ENCODE measurements at regions not wholly inside any gene's neighbourhood (a gene's known extent, or its start where the extent isn't known, plus 50 kb on each side); places are given as distances from the start of the nearest gene placed in this dataset.

DNA sequence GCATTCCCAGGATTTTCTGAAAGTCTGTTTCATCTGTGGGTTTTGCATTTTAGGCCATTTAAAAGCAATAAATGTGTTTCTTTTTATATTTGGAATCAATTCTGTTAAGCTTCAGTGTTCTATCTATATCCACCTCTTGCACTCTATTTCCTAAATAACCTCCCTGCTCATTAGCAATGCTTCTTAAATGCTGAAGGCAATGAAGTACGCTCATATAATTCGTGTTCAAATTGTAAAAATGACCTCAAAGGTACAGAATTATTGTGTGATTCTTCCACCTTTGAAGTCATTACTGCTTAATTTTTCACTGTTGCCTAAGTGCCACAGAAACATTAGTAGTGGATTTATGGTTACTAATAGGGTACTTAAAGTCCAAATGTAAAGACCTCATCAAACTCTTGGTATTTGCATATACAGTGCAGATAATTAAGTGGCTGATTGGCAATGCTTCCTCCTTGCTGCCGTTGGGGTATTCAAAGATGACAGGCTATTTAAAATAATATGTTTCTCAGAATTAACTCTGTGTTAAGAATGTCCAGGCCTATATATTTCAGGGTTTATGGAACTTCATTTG is 730.8 kb downstream of the TECRL start:
- H4K12ac ChIP-seq (ENCODE audit: low read depth, low read length): no peak overlapping the region
- H3K9me3 ChIP-seq (ENCODE audit: insufficient read depth, low read depth, low read length): no peaks in the 10 kb centered on the region
- H3K27me3 ChIP-seq (ENCODE audit: insufficient read depth, low read length): no peaks in the 10 kb centered on the region
- no peaks in the 10 kb centered on the region for H3K4me1 ChIP-seq (ENCODE audit: control insufficient read depth in 1 of 2, insufficient read depth in 2 of 2, low read length in 2 of 2)
- H2BK12ac ChIP-seq (ENCODE audit: low read length): no peak overlapping the region
- H3K4me3 ChIP-seq (ENCODE audit: low read depth, low read length): no peak overlapping the region
- H3K9ac ChIP-seq (ENCODE audit: low read length): no peak overlapping the region
- H4K8ac ChIP-seq (ENCODE audit: low read depth, low read length): no peak overlapping the region
- H2AFZ ChIP-seq (ENCODE audit: insufficient read depth, low read length, poor library complexity): no peak overlapping the region
- H2BK120ac ChIP-seq (ENCODE audit: insufficient read depth, low read length, poor library complexity): no peak overlapping the region
- no peak overlapping the region for H3K14ac ChIP-seq (ENCODE audit: low read length)
- H2BK5ac ChIP-seq (ENCODE audit: low read depth, low read length, poor library complexity): no peak overlapping the region
- no peaks in the 10 kb centered on the region for H3K36me3 ChIP-seq (ENCODE audit: control insufficient read depth in 1 of 2, insufficient read depth in 2 of 2, low read length in 2 of 2)
- no peaks in the 10 kb centered on the region for H3K79me2 ChIP-seq (ENCODE audit: control insufficient read depth, insufficient read depth, low read length, poor library complexity)
- no peak overlapping the region for H3K18ac ChIP-seq (ENCODE audit: low read length)
- no peak overlapping the region for H3K23ac ChIP-seq (ENCODE audit: low read length)
- H2AK5ac ChIP-seq (ENCODE audit: low read length): no peak overlapping the region
- no peak overlapping the region for H3K4me2 ChIP-seq (ENCODE audit: low read length)
- H4K91ac ChIP-seq (ENCODE audit: low read depth, low read length): no peak overlapping the region
- H3K4ac ChIP-seq (ENCODE audit: low read depth, low read length): no peak overlapping the region
- H3K27ac ChIP-seq (ENCODE audit: low read depth, low read length): no peak overlapping the region
- DNase-seq: no peak
- H3K79me1 ChIP-seq (ENCODE audit: low read length): no peaks in the 10 kb centered on the region
- no CpG with 5 or more reads among the region's 3 CpGs for WGBS (ENCODE audit: extremely low coverage, insufficient coverage, insufficient read length)

DNA sequence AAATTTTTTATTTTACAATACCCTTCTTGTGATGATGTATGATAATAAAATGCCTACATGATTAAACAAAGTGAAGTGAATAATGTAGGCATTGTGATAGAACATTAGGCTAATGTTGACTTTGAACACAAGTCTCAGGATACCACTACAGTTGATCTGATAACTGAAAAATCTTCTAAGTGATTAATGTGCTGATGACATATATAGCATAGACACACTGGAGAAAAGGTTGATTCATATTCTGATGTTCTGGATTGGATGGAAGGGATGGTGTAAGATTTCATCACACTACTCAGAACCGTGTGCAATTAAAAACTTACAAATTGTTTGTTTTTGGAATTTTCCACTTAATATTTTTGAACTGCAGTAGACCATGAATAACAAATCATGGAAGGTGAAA is 738.5 kb downstream of the TECRL start:
- no peaks in the 10 kb centered on the region for H3K4me1 ChIP-seq (ENCODE audit: control insufficient read depth in 1 of 2, insufficient read depth in 2 of 2, low read length in 2 of 2)
- no peak overlapping the region for H4K8ac ChIP-seq (ENCODE audit: low read depth, low read length)
- no peak overlapping the region for H2AFZ ChIP-seq (ENCODE audit: insufficient read depth, low read length, poor library complexity)
- H2BK120ac ChIP-seq (ENCODE audit: insufficient read depth, low read length, poor library complexity): no peak overlapping the region
- H3K4me3 ChIP-seq (ENCODE audit: low read depth, low read length): no peak overlapping the region
- no peak overlapping the region for H2BK5ac ChIP-seq (ENCODE audit: low read depth, low read length, poor library complexity)
- no peak overlapping the region for H3K4ac ChIP-seq (ENCODE audit: low read depth, low read length)
- no peaks in the 10 kb centered on the region for H3K36me3 ChIP-seq (ENCODE audit: control insufficient read depth in 1 of 2, insufficient read depth in 2 of 2, low read length in 2 of 2)
- no peak overlapping the region for H2BK12ac ChIP-seq (ENCODE audit: low read length)
- no peak overlapping the region for H3K4me2 ChIP-seq (ENCODE audit: low read length)
- no peak overlapping the region for H3K23ac ChIP-seq (ENCODE audit: low read length)
- H3K79me1 ChIP-seq (ENCODE audit: low read length): no peaks in the 10 kb centered on the region
- no peaks in the 10 kb centered on the region for H3K79me2 ChIP-seq (ENCODE audit: control insufficient read depth, insufficient read depth, low read length, poor library complexity)
- no peak overlapping the region for H3K27ac ChIP-seq (ENCODE audit: low read depth, low read length)
- no peaks in the 10 kb centered on the region for H3K27me3 ChIP-seq (ENCODE audit: insufficient read depth, low read length)
- H4K12ac ChIP-seq (ENCODE audit: low read depth, low read length): no peak overlapping the region
- no peak overlapping the region for H3K18ac ChIP-seq (ENCODE audit: low read length)
- H4K91ac ChIP-seq (ENCODE audit: low read depth, low read length): no peak overlapping the region
- H3K9ac ChIP-seq (ENCODE audit: low read length): no peak overlapping the region
- no peak overlapping the region for H2AK5ac ChIP-seq (ENCODE audit: low read length)
- H3K9me3 ChIP-seq (ENCODE audit: insufficient read depth, low read depth, low read length): no peaks in the 10 kb centered on the region
- DNase-seq: no peak
- no peak overlapping the region for H3K14ac ChIP-seq (ENCODE audit: low read length)
- WGBS (ENCODE audit: extremely low coverage, insufficient coverage, insufficient read length): no CpG with 5 or more reads among the region's 1 CpG

DNA sequence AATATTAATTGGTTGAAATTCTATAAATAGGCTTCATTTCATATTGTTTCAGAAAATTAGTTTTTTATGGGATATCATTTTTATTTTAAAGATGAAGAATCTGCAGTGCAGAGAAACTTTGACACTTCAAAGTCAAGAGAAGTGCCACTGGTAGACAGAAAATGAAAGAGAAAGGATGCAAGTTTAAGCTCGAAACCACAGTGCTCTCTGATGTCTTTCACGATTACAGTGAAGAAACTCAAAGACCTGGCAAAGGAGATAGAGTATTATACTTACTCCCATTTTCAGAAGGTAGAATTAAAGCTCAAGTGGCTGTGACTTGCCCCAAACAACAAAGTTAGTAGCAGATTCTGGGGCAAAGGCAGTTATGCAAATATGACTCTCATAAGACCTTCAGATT is 745.4 kb downstream of the TECRL start:
- Histone ChIP-seq H4K8ac (ENCODE audit: low read depth, low read length) (no peak overlapping the region), H3K4me2 (ENCODE audit: low read length) (no peak overlapping the region), H3K79me1 (ENCODE audit: low read length) (no peaks in the 10 kb centered on the region), H2AFZ (ENCODE audit: insufficient read depth, low read length, poor library complexity) (no peak overlapping the region), H3K23ac (ENCODE audit: low read length) (no peak overlapping the region), H4K12ac (ENCODE audit: low read depth, low read length) (no peak overlapping the region), H3K27me3 (ENCODE audit: insufficient read depth, low read length) (no peaks in the 10 kb centered on the region), H3K36me3 (ENCODE audit: control insufficient read depth in 1 of 2, insufficient read depth in 2 of 2, low read length in 2 of 2) (no peaks in the 10 kb centered on the region), H3K4me3 (ENCODE audit: low read depth, low read length) (no peak overlapping the region), H3K18ac (ENCODE audit: low read length) (no peak overlapping the region), H3K79me2 (ENCODE audit: control insufficient read depth, insufficient read depth, low read length, poor library complexity) (no peaks in the 10 kb centered on the region), H2BK5ac (ENCODE audit: low read depth, low read length, poor library complexity) (no peak overlapping the region), H4K91ac (ENCODE audit: low read depth, low read length) (no peak overlapping the region), H2AK5ac (ENCODE audit: low read length) (no peak overlapping the region), H2BK120ac (ENCODE audit: insufficient read depth, low read length, poor library complexity) (no peak overlapping the region), H3K4me1 (ENCODE audit: control insufficient read depth in 1 of 2, insufficient read depth in 2 of 2, low read length in 2 of 2) (no peaks in the 10 kb centered on the region), H3K4ac (ENCODE audit: low read depth, low read length) (no peak overlapping the region), H3K14ac (ENCODE audit: low read length) (no peak overlapping the region), H3K9me3 (ENCODE audit: insufficient read depth, low read depth, low read length) (no peaks in the 10 kb centered on the region), H3K27ac (ENCODE audit: low read depth, low read length) (no peak overlapping the region), H3K9ac (ENCODE audit: low read length) (no peak overlapping the region), H2BK12ac (ENCODE audit: low read length) (no peak overlapping the region)
- DNase-seq: no peak
- no CpG with 5 or more reads among the region's 2 CpGs for WGBS (ENCODE audit: extremely low coverage, insufficient coverage, insufficient read length)

DNA sequence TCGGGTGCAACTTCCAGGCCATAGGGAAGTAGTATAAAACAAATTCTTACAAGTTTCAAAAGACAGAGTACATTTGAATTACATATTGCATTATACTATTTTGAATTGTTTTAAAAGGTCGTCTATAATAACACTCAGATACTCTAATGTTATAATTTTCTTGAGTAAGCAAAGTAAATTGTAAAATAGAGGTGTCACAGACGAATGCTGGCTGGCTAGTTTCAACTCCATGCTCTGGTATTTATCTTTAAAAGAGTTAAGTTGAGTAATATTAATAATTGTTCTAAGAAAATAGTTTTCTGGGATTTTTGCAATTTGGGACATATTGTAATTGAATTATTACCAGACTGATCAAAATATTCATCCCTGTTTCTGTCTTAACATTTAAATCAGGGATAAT is 764.9 kb downstream of the TECRL start:
- Histone ChIP-seq H4K8ac (ENCODE audit: low read depth, low read length) (no peak overlapping the region), H3K27me3 (ENCODE audit: insufficient read depth, low read length) (no peaks in the 10 kb centered on the region), H3K79me2 (ENCODE audit: control insufficient read depth, insufficient read depth, low read length, poor library complexity) (no peaks in the 10 kb centered on the region), H2AK5ac (ENCODE audit: low read length) (no peak overlapping the region), H2BK12ac (ENCODE audit: low read length) (no peak overlapping the region), H3K4ac (ENCODE audit: low read depth, low read length) (no peak overlapping the region), H3K27ac (ENCODE audit: low read depth, low read length) (no peak overlapping the region), H2AFZ (ENCODE audit: insufficient read depth, low read length, poor library complexity) (no peak overlapping the region), H3K4me3 (ENCODE audit: low read depth, low read length) (no peak overlapping the region), H3K79me1 (ENCODE audit: low read length) (no peaks in the 10 kb centered on the region), H3K36me3 (ENCODE audit: control insufficient read depth in 1 of 2, insufficient read depth in 2 of 2, low read length in 2 of 2) (no peaks in the 10 kb centered on the region), H4K91ac (ENCODE audit: low read depth, low read length) (no peak overlapping the region), H4K12ac (ENCODE audit: low read depth, low read length) (no peak overlapping the region), H2BK120ac (ENCODE audit: insufficient read depth, low read length, poor library complexity) (no peak overlapping the region), H3K4me2 (ENCODE audit: low read length) (no peak overlapping the region), H3K14ac (ENCODE audit: low read length) (no peak overlapping the region), H2BK5ac (ENCODE audit: low read depth, low read length, poor library complexity) (no peak overlapping the region), H3K23ac (ENCODE audit: low read length) (no peak overlapping the region), H3K9me3 (ENCODE audit: insufficient read depth, low read depth, low read length) (no peaks in the 10 kb centered on the region), H3K9ac (ENCODE audit: low read length) (no peak overlapping the region), H3K18ac (ENCODE audit: low read length) (no peak overlapping the region), H3K4me1 (ENCODE audit: control insufficient read depth in 1 of 2, insufficient read depth in 2 of 2, low read length in 2 of 2) (no peaks in the 10 kb centered on the region)
- WGBS (ENCODE audit: extremely low coverage, insufficient coverage, insufficient read length): no CpG with 5 or more reads among the region's 3 CpGs
- DNase-seq: no peak

Data from trophoblast cell (in vitro differentiated cells and primary cell).